ENCODE measurements at regions not wholly inside any gene's neighbourhood (a gene's known extent, or its start where the extent isn't known, plus 50 kb on each side); places are given as distances from the start of the nearest gene placed in this dataset.
"Not testable (repeated sequence)": the region's sequence is repeated elsewhere in the genome, so short reads cannot be mapped to it uniquely, and the experiment has no call there.

- DNase-seq, result not testable (repeated sequence)
Observed at GRCh38 chr15:26114128-26114527, 251.0 kb upstream of the ATP10A start.

GRCh38 chr15:26113296-26113695 is 250.2 kb upstream of the ATP10A start:
- no peak for DNase-seq

- DNase-seq, result no peak
Observed at GRCh38 chr15:26109203-26109602, 246.1 kb upstream of the ATP10A start.

- no peak for DNase-seq
Observed at GRCh38 chr15:26106556-26106955, 243.4 kb upstream of the ATP10A start.

- DNase-seq, result no peak
Observed at GRCh38 chr15:26103002-26103404, 239.9 kb upstream of the ATP10A start.

- no peak for DNase-seq
Observed at GRCh38 chr15:26102365-26102764, 239.2 kb upstream of the ATP10A start.

- no peak for DNase-seq
Observed at GRCh38 chr15:26101443-26101842, 238.3 kb upstream of the ATP10A start.

GRCh38 chr15:26098801-26099200 is 235.7 kb upstream of the ATP10A start:
- no peak for DNase-seq

GRCh38 chr15:26097216-26097615 is 234.1 kb upstream of the ATP10A start:
- no peak for DNase-seq

- no peak for DNase-seq
Observed at GRCh38 chr15:26096581-26096980, 233.5 kb upstream of the ATP10A start.

- DNase-seq, result peak; percentile 9
Observed at GRCh38 chr15:26095710-26096330, 232.7 kb upstream of the ATP10A start.

GRCh38 chr15:26091184-26091583 is 228.1 kb upstream of the ATP10A start:
- DNase-seq, result no peak

GRCh38 chr15:26087881-26088280 is 224.8 kb upstream of the ATP10A start:
- DNase-seq, result no peak

GRCh38 chr15:26087395-26087794 is 224.3 kb upstream of the ATP10A start:
- no peak for DNase-seq

GRCh38 chr15:26084771-26085170 is 221.6 kb upstream of the ATP10A start:
- no peak for DNase-seq

GRCh38 chr15:26083896-26084295 is 220.8 kb upstream of the ATP10A start:
- no peak for DNase-seq

- no peak for DNase-seq
Observed at GRCh38 chr15:26083457-26083856, 220.3 kb upstream of the ATP10A start.

- DNase-seq, result peak; percentile 97
Observed at GRCh38 chr15:26082221-26083109, 219.3 kb upstream of the ATP10A start.

- no peak for DNase-seq
Observed at GRCh38 chr15:26081758-26082220, 218.7 kb upstream of the ATP10A start.

GRCh38 chr15:26075770-26076169 is 212.6 kb upstream of the ATP10A start:
- no peak for DNase-seq

GRCh38 chr15:26073430-26074333 is 210.6 kb upstream of the ATP10A start:
- DNase-seq, result peak; percentile 69

- no peak for DNase-seq
Observed at GRCh38 chr15:26070095-26070532, 207.0 kb upstream of the ATP10A start.

- DNase-seq, result no peak
Observed at GRCh38 chr15:26069231-26069641, 206.1 kb upstream of the ATP10A start.

Measured in activated CD4-positive, alpha-beta T cell treated with anti-CD3 and anti-CD28 coated beads for 48 hours (primary cell).